GM23338 (cell line): ENCODE measurements at regions not wholly inside any gene's neighbourhood (a gene's known extent, or its start where the extent isn't known, plus 50 kb on each side); places are given as distances from the start of the nearest gene placed in this dataset.

ENCODE experiments used
- CTCF ChIP-seq, 2 experiments: fragments of 200-600 bp in 1 of 2; sonication (generic) in 1 of 2; conservative IDR thresholded peaks; 2 replicates each; pipeline versions ENCODE4 v1.5.1 to v1.6.1; 2016 to 2017; ENCODE audit warnings: antibody characterized with exemption in 2 of 2, low read depth in 2 of 2, mild to moderate bottlenecking in 2 of 2, moderate library complexity in 1 of 2
- ETS1 ChIP-seq: IDR thresholded peaks from 2 replicates; pipeline ENCODE4 v1.6.1; 2016; ENCODE audit warnings: antibody characterized with exemption
- EZH2 ChIP-seq: fragments of 200-600 bp; sonication (generic); IDR thresholded peaks from one replicate; pipeline ENCODE4 v1.8.0; 2017; ENCODE audit warnings: antibody characterized with exemption, mild to moderate bottlenecking, low read depth; ENCODE audit not compliant: unreplicated experiment
- EZH2phosphoT487 ChIP-seq: fragments of 200-600 bp; sonication (generic); IDR thresholded peaks from one replicate; pipeline ENCODE4 v1.8.1; 2018; ENCODE audit warnings: antibody characterized with exemption; ENCODE audit not compliant: unreplicated experiment
- POLR2AphosphoS5 ChIP-seq: IDR thresholded peaks from 2 replicates; pipeline ENCODE4 v1.6.1; 2016; ENCODE audit warnings: antibody characterized with exemption, low read depth
- REST ChIP-seq: IDR thresholded peaks from one replicate; pipeline ENCODE4 v1.6.1; 2018; ENCODE audit warnings: antibody characterized with exemption; ENCODE audit not compliant: unreplicated experiment
- ZNF114 ChIP-seq: fragments of 250-450 bp; sonication (Bioruptor Pico); IDR thresholded peaks from 2 replicates; pipeline ENCODE4 v1.5.0; 2020; ENCODE audit warnings: mild to moderate bottlenecking, moderate library complexity

- no peak for TF ChIP-seq CTCF (conservative IDR thresholded peaks at IDR 0.05; ENCODE audit: low read depth in 2 of 2)
- no peak for TF ChIP-seq EZH2
- TF ChIP-seq REST = no peak
- TF ChIP-seq POLR2AphosphoS5 = no peak
- TF ChIP-seq EZH2phosphoT487 = no peak
- TF ChIP-seq ZNF114 = no peak
- TF ChIP-seq ETS1 = no peak
Measured at GRCh38 chr22:34395370-34395769, 475.1 kb upstream of the LARGE1 start.
